ENCODE measurements at regions not wholly inside any gene's neighbourhood (a gene's known extent, or its start where the extent isn't known, plus 50 kb on each side); places are given as distances from the start of the nearest gene placed in this dataset.
"Not testable (repeated sequence)": the region's sequence is repeated elsewhere in the genome, so short reads cannot be mapped to it uniquely, and the experiment has no call there.

GRCh38 chr3:80754969-80755368 lies 987.2 kb upstream of the ROBO1 start:
- no peak for DNase-seq

- DNase-seq: no peak
Measured at GRCh38 chr3:80753021-80753420, 985.2 kb upstream of the ROBO1 start.

- DNase-seq: no peak
Measured at GRCh38 chr3:80750637-80751036, 982.8 kb upstream of the ROBO1 start.

GRCh38 chr3:80734920-80735319 lies 967.1 kb upstream of the ROBO1 start:
- no peak for DNase-seq

- DNase-seq: no peak
Measured at GRCh38 chr3:80734483-80734882, 966.7 kb upstream of the ROBO1 start.

GRCh38 chr3:80733522-80734176 lies 965.9 kb upstream of the ROBO1 start:
- DNase-seq: no peak

- DNase-seq: not testable (repeated sequence)
Measured at GRCh38 chr3:80727561-80727960, 959.8 kb upstream of the ROBO1 start.

GRCh38 chr3:80709597-80710322 lies 942.0 kb upstream of the ROBO1 start:
- DNase-seq: not testable (repeated sequence)

- DNase-seq: no peak
Measured at GRCh38 chr3:80705290-80705689, 937.5 kb upstream of the ROBO1 start.

GRCh38 chr3:80701349-80701748 lies 933.6 kb upstream of the ROBO1 start:
- no peak for DNase-seq

GRCh38 chr3:80697291-80697690 lies 929.5 kb upstream of the ROBO1 start:
- no peak for DNase-seq

- DNase-seq: no peak
Measured at GRCh38 chr3:80696280-80696679, 928.5 kb upstream of the ROBO1 start.

- peak in 2 of 56 donors; percentile 1 to 12 for DNase-seq
Measured at GRCh38 chr3:80688814-80689213, 921.0 kb upstream of the ROBO1 start.

- DNase-seq: no peak
Measured at GRCh38 chr3:80682951-80683350, 915.2 kb upstream of the ROBO1 start.

- DNase-seq: no peak
Measured at GRCh38 chr3:80682235-80682634, 914.4 kb upstream of the ROBO1 start.

- DNase-seq: no peak
Measured at GRCh38 chr3:80677796-80678195, 910.0 kb upstream of the ROBO1 start.

GRCh38 chr3:80676866-80677265 lies 909.1 kb upstream of the ROBO1 start:
- DNase-seq: no peak

GRCh38 chr3:80676261-80676660 lies 908.5 kb upstream of the ROBO1 start:
- DNase-seq: no peak

- no peak for DNase-seq
Measured at GRCh38 chr3:80675790-80676189, 908.0 kb upstream of the ROBO1 start.

- no peak for DNase-seq
Measured at GRCh38 chr3:80668600-80669294, 900.9 kb upstream of the ROBO1 start.

- no peak for DNase-seq
Measured at GRCh38 chr3:80668100-80668499, 900.3 kb upstream of the ROBO1 start.

GRCh38 chr3:80663426-80663825 lies 895.6 kb upstream of the ROBO1 start:
- no peak for DNase-seq

GRCh38 chr3:80655216-80655615 lies 887.4 kb upstream of the ROBO1 start:
- peak in 1 of 56 donors; percentile 1 for DNase-seq
